ENCODE measurements at regions not wholly inside any gene's neighbourhood (a gene's known extent, or its start where the extent isn't known, plus 50 kb on each side); places are given as distances from the start of the nearest gene placed in this dataset.
A peak's percentile ranks its signal among the peaks of the same experiment; 100 is the strongest.

DNA sequence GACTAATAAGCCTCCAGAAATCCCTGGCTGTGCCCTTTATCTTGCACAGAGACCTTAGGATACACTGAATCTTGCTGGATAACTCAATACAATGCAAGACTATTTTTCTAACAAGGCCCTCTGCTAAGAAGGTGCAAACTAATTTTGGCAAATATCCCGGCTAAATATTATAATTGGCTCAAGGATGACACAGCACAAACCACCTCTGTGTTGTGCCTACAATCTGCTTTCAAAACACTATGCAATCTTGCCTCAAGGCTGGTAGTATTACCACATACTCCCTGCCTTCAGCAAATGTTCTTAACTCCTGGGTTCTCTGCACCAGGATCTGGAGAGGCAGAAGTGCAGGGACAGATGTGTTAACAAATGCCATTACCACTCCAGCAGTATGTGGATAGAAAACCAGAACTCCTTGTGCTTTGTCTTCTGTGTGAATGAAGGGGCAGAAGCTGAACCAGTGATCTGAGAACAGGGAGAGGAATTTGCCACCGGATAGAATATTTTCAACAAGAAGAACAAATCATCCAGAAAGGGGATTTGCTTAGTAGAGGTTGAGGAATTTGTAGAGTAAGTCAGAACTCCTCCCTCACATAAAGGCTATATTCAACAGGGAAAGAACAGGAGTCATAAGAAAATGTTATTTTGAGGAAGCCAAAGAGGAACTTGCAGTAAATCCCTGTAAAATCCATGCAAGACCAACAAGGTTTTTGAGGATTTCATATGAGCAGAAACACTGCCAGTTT is 74.1 kb upstream of the SLC4A11 start:
- peak in 1 of 3 donors; percentile 27 for DNase-seq (ENCODE audit: low read depth in 2 of 3, low spot score in 2 of 3)

DNA sequence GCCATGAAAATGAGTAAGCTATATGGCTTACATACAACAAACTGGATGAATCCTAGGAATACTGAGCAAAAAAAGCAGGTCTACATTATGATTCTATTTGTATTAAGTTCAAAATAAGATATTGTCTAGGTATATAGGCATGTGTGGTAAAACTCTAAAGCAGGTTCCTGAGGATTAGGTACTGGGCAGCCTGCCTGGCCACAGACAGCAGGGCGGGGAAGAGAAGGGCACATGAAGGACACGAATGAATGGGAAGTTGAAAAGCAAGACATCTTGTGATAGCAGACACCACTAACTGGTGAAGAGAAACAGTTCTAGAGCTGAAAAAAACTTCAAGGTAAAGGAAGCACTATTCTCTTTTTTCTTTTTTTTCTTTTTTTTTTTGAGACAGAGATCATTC is 72.6 kb upstream of the SLC4A11 start:
- no peak for DNase-seq (ENCODE audit: low read depth in 2 of 3, low spot score in 2 of 3)

DNA sequence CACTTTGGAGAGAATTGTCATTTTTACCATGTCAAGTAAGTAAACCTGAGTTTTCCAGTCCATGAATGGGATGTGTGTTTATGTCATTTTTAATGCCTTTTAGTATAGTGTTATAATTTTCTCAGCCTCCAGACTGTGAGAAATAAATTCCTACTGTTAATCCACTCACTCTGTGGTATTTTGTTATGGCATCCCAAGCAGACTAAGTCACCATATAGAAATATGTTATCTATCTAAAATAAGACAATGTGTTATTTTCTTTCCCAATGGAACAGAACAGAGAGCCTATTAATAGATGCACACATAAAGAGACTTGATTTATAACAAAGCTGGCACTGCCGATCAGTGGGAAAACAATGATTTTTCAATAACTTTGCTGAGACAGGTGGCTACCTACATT is 70.2 kb upstream of the SLC4A11 start:
- no peak for DNase-seq (ENCODE audit: low read depth in 2 of 3, low spot score in 2 of 3)

DNA sequence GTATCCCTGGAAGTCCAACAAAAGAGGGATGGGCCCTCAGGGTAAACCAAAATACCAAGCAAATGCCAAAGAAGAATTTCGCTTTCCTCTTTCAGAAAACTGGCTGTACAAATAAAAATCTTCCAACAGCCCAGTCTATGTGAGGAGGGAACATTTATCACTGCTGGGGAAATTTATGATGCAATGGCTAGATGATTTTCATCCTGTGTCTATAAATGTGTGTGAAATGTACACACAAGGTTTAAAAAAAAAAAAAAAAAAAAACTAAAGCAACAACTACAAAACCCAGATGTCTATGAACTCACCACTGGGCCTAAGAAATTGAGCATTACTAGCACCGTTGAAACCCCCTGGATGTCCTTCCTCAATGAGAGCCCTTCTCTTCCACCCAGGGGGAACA is 68.7 kb upstream of the SLC4A11 start:
- no peak for DNase-seq (ENCODE audit: low read depth in 2 of 3, low spot score in 2 of 3)

DNA sequence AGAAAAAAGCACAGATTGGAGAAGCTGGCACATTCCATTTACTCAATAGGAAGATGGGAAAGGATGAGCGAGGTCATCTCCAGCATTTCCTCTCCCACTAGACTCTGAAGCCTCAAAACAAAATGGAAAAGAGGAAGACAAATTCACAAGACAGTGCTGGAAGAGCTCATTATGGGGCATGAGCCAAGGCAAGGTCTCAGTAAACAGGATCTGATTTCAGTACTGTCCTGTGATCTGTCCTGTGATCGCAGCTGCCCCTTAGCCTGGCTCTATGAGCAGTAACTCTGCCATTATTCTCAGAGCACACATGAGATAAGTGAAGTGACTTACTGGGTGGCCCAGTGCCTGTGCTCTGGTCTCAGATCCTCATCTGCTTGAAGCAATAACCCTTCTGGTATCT is 68.1 kb upstream of the SLC4A11 start:
- DNase-seq (ENCODE audit: low read depth in 2 of 3, low spot score in 2 of 3), result no peak

DNA sequence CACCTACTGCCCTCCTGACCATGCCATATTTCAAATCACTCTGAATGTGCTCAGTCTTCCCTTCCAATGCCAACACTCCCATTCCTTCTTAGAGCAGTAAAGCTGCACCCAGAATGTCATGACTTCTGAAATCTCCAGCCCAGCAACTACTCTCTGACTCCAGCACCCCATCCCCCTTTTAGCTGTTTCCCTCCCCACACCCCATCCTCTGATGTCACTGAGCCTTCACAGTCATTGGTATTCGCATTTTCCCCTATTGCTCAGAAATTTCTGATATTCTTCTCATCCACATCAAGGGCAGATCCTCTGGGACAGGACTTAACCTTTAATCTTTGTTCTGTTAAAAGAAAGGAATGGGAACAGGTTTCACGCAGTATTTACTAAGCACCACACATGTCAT is 67.1 kb upstream of the SLC4A11 start:
- DNase-seq (ENCODE audit: low read depth in 2 of 3, low spot score in 2 of 3), result no peak

DNA sequence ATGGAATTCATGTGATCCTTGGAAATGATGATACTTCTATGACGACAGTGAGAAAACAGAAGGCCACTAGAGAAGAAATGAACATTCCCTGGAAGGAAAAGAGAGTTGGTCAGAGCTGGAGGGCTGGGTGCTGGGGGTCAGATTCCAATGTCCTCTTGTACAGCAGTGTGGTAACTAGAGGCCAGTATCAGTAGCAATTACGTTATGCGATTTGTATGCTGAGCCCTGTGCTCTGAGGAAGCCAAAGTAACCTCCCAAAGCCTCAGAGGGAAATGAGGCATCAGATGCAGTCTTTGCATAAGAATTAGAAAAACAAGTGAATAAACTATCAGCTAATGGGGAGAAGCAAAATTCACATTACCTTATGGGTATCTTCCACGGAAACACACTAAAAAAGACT is 65.5 kb upstream of the SLC4A11 start:
- DNase-seq (ENCODE audit: low read depth in 2 of 3, low spot score in 2 of 3), result no peak

DNA sequence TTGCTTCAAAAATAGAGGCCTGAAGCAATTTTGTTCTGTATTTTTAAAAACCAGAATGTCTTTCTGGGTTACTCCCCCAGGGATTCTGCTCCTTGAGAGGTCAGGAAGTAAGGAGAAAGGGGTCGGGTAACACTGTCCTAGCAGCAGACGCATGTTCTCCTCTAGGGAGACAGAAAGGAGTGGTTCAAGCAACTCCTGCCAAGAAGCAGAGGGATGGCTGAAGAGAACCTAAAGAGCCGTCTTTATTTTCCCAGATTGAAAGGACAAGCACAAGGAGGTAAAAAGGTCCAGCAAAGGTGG is 58.0 kb upstream of the SLC4A11 start:
- DNase-seq (ENCODE audit: low read depth in 2 of 3, low spot score in 2 of 3), result no peak

DNA sequence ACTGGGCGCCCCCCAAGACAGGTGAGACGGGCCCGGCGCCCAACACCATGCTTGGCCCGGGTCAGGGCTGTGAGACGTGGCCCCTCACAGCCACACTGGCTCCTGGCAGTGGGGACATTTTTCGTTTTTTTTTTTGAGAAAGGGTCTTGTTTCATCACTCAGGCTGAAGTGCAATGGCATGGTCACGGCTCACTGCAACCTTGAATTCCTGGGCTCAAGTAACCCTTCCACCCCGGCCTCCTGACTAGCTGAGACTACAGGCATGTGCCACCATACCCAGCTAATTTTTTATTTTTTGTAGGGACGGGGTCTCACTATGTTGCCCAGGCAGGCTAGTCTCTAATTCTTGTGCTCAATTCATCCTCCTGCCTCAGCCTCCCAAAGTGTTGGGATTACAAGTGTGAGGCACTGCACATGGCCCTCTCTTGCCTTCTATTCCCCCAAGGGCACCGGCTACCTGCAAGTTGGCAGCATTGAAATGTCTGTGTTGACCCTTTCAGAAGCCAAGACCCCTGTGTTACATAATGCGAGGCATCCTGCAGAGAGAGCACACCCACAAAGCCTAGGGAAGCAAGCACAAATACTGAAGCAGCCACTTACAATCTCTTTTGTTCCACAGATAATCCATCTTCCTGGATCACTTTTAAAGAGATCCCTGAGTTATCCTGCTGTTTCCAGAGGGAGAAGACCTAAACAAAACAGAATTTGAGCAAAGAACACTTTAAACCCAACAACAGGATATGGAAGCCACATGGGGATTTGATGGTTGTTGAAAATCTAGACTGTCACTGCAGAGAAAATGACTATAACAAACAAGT is 57.5 kb upstream of the SLC4A11 start:
- no peak for DNase-seq (ENCODE audit: low read depth in 2 of 3, low spot score in 2 of 3)
